Activated naive CD4-positive, alpha-beta T cell treated with anti-CD3 and anti-CD28 coated beads, Interleukin-2, amount 10 ng/mL, durations not matched to agents 7 days and 5 days (primary cell): ENCODE measurements at regions not wholly inside any gene's neighbourhood (a gene's known extent, or its start where the extent isn't known, plus 50 kb on each side); places are given as distances from the start of the nearest gene placed in this dataset.

Experiments used
- CTCF ChIA-PET: fragments of 350-600 bp; sonication (Branson Sonifier 250); formaldehyde crosslinking; loops from one replicate; lab custom pipeline; 2021; ENCODE audit warnings: antibody characterized with exemption; lab: Charles Lee
- DNase-seq: peaks from one replicate; pipeline ENCODE4 v3.0.0-alpha.2; 2020
- H3K27ac Mint-ChIP-seq: one replicate; pipeline ENCODE4 v1.8.0; 2021; ENCODE audit warnings: mild to moderate bottlenecking, moderate library complexity, mixed read lengths
- H3K27me3 Mint-ChIP-seq: one replicate; pipeline ENCODE4 v1.8.0; 2021; ENCODE audit warnings: mild to moderate bottlenecking, mixed read lengths
- H3K36me3 Mint-ChIP-seq: one replicate; pipeline ENCODE4 v1.8.0; 2021; ENCODE audit warnings: mixed read lengths
- H3K4me1 Mint-ChIP-seq: one replicate; pipeline ENCODE4 v1.8.0; 2021; ENCODE audit warnings: mixed read lengths
- H3K4me3 Mint-ChIP-seq: one replicate; pipeline ENCODE4 v1.8.0; 2021; ENCODE audit warnings: mild to moderate bottlenecking, moderate library complexity, mixed read lengths
- H3K9me3 Mint-ChIP-seq: one replicate; pipeline ENCODE4 v1.8.0; 2021; ENCODE audit warnings: mixed read lengths

DNA sequence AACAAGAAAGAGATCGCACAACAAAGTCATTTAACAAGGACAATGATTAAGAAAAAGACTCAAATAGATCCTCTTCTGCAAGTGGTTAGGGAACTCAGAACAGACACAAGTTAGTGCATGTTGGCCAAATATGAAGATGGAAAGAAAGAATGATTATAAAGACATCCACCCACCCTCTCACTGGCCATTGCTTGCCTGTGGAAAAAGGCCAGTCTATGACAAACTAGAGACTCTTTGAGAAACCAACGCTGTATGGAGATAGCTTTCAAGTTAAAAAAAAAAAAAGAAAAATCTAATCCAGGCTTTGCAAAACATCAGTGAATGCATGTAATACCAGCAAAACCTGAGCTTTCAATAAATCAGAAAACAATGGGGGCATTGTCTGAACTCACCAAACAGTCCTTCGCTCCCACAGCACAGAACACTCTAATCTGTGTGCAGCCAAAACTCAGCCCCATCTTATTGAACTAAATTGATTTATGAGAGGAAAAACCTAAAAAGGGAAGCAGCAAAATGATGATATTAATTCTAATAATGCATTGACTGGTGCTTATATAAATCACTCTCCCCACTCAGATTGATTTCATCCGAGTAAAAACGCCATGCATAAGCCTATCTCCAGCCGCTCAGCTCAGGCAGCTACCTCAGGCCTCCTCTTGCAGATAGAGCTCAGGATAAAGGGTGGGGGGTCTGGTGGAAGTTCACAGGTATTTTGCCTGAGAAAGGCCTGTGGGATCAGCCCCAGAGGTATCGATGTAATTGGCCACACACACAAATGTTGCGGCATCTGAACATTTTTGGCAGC lies 547.1 kb downstream of the CCDC171 start:
- Mint-ChIP-seq H3K4me3 (no peak overlapping the region), H3K27ac (no peak overlapping the region), H3K4me1 (no peaks in the 10 kb centered on the region), H3K36me3 (no peaks in the 10 kb centered on the region), H3K27me3 (no peaks in the 10 kb centered on the region), H3K9me3 (peaks cover 2% of the 10 kb centered on the region)
- DNase-seq, result no peak
- CTCF ChIA-PET, result no interaction called here

DNA sequence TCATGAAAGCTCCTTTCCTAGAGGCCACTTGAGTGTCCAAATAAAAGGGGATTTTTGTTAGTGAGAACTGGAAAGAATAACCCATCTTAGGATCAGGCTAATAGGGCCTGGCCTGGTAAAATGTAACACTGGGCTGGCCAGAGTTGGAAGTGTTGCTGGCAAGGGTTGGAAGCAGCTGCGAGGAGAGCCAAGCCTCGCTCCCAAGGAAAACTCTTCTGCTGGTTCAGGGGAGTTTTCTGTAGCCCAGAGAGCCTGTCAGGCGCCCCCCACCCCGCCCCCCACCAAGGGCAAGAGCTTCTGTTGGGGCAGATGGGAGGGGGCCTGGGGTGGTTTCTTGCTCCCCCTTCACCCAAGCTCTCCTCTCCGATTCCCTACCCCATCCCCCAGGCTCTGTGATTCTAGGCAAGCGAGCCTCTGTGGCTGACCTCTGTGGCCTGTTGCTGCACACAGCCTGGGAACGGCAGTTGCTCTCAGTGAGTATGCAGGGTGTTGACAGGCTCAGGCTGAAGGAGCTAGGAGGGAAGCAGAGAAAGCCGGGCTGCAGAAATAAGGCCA lies 547.8 kb downstream of the CCDC171 start:
- H3K4me1 Mint-ChIP-seq, result no peaks in the 10 kb centered on the region
- no peaks in the 10 kb centered on the region for H3K9me3 Mint-ChIP-seq
- no peak overlapping the region for H3K4me3 Mint-ChIP-seq
- CTCF ChIA-PET, result no interaction called here
- H3K36me3 Mint-ChIP-seq, result no peaks in the 10 kb centered on the region
- H3K27me3 Mint-ChIP-seq, result no peaks in the 10 kb centered on the region
- no peak for DNase-seq
- H3K27ac Mint-ChIP-seq, result no peak overlapping the region

GRCh38 chr9:16102154-16102553 lies 549.3 kb downstream of the CCDC171 start:
- Mint-ChIP-seq H3K4me3 (no peak overlapping the region), H3K9me3 (no peaks in the 10 kb centered on the region), H3K36me3 (no peaks in the 10 kb centered on the region), H3K27ac (peak overlapping the region; percentile 9), H3K27me3 (no peaks in the 10 kb centered on the region), H3K4me1 (no peaks in the 10 kb centered on the region)
- no peak for DNase-seq
- CTCF ChIA-PET, result no interaction called here

DNA sequence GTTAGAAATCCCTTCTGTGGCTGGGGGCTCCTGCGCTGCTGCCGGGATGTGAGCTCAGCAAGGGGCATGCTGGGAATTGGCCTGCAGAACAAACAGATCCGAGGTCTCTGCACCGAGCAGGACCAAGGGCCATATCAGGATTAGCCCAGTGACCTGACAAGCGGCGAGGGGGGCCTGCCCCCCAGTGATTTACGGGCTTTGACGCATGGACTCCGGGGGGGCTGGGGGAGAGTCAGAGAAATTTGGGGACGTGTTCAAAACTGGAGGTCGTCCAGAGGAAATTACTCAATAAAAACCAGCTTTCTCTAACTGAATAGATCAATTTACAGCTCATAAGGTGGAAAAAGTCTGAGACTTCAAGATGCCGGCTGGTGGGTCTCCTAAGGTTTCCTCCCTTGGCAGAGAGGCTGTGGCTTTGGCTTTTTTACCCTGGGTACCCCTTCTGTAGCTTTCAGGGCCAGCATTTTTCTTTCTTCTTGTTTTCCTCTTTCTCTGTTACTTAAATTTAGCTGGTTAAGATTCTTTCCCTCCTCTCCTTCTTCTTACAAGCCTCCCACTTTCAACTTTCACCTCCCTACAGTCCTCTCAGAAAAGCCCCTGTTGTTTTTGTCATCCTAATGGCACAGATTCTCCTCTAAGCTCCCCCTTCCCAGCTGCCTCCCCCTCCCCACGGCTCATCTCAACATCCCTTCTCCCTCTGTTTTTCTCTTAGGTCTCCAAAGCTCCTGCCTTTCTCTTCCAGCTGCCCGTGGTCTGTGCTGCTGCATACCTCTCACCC lies 551.0 kb downstream of the CCDC171 start:
- Mint-ChIP-seq H3K36me3 (no peaks in the 10 kb centered on the region), H3K4me3 (no peak overlapping the region), H3K27ac (no peak overlapping the region), H3K9me3 (no peaks in the 10 kb centered on the region), H3K27me3 (no peaks in the 10 kb centered on the region), H3K4me1 (no peaks in the 10 kb centered on the region)
- no peak for DNase-seq
- CTCF ChIA-PET, result no interaction called here

DNA sequence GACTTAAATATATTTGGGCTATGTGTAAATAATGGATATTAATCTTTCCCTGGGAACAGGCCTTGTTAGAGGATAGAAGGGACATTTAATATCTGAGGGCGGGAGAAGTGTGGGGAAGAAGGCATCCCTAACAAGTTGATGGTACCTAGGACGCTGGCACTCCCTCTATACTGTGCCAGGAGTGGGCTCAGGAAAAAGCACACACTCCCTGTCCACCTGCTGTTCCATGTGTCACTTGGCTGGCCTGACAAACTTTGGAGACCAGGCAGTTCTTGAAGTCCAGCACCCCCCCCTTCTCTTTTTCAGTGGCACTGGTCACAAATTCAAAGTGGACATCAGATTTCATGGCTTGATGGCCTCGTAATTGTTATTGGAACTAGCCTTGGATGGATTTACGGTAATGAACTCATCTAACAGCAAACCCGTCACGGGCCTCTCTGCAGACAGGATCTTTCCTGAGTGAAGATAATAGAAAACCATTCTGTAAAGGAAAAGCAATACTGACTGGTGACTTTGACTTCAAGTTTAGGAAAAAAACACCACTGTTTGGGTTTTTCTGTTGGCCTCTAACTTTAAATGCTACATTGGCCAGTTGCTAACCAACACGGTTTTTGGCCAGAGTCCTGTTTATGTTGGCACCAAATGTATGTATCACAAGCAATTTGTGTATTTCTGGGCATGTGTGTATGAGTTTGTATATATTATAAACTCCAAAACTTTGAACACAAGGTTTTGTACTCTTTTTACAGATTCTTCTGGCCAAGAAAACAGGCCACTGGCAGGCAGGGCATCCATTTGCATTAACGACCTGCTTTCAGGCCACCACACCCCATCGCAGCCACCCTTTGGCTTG lies 552.6 kb downstream of the CCDC171 start:
- H3K4me1 Mint-ChIP-seq, result no peaks in the 10 kb centered on the region
- no peak for DNase-seq
- H3K9me3 Mint-ChIP-seq, result no peaks in the 10 kb centered on the region
- no peaks in the 10 kb centered on the region for H3K36me3 Mint-ChIP-seq
- H3K27ac Mint-ChIP-seq, result no peak overlapping the region
- H3K27me3 Mint-ChIP-seq, result no peaks in the 10 kb centered on the region
- CTCF ChIA-PET, result no interaction called here
- H3K4me3 Mint-ChIP-seq, result no peak overlapping the region

GRCh38 chr9:16106021-16106571 lies 553.3 kb downstream of the CCDC171 start:
- DNase-seq, result no peak
- Mint-ChIP-seq H3K4me1 (no peaks in the 10 kb centered on the region), H3K9me3 (no peaks in the 10 kb centered on the region), H3K36me3 (no peaks in the 10 kb centered on the region), H3K4me3 (no peak overlapping the region), H3K27me3 (no peaks in the 10 kb centered on the region), H3K27ac (no peak overlapping the region)
- CTCF ChIA-PET, result no interaction called here

- CTCF ChIA-PET, result no interaction called here
- H3K27ac Mint-ChIP-seq, result no peak overlapping the region
- H3K36me3 Mint-ChIP-seq, result no peaks in the 10 kb centered on the region
These were observed 559.3 kb downstream of the CCDC171 start for GRCh38 chr9:16112116-16112515.

GRCh38 chr9:16115994-16116393 lies 563.2 kb downstream of the CCDC171 start:
- no peak for DNase-seq
- H3K27ac Mint-ChIP-seq, result no peak overlapping the region
- CTCF ChIA-PET, result no interaction called here
- no peaks in the 10 kb centered on the region for H3K36me3 Mint-ChIP-seq
- H3K4me3 Mint-ChIP-seq, result no peak overlapping the region
- H3K4me1 Mint-ChIP-seq, result no peaks in the 10 kb centered on the region
- H3K9me3 Mint-ChIP-seq, result no peaks in the 10 kb centered on the region
- H3K27me3 Mint-ChIP-seq, result no peaks in the 10 kb centered on the region

More at GRCh38 chr9:16112116-16112515, 559.3 kb downstream of the CCDC171 start:
- Mint-ChIP-seq H3K9me3 (no peaks in the 10 kb centered on the region), H3K4me3 (no peak overlapping the region), H3K4me1 (no peaks in the 10 kb centered on the region), H3K27me3 (no peaks in the 10 kb centered on the region)
- no peak for DNase-seq

- CTCF ChIA-PET, result no interaction called here
- H3K9me3 Mint-ChIP-seq, result no peaks in the 10 kb centered on the region
These were observed 565.2 kb downstream of the CCDC171 start for GRCh38 chr9:16118043-16118442.

GRCh38 chr9:16119261-16120230 lies 566.7 kb downstream of the CCDC171 start:
- H3K9me3 Mint-ChIP-seq, result no peaks in the 10 kb centered on the region
- H3K4me1 Mint-ChIP-seq, result no peaks in the 10 kb centered on the region
- H3K27me3 Mint-ChIP-seq, result no peaks in the 10 kb centered on the region
- no peaks in the 10 kb centered on the region for H3K36me3 Mint-ChIP-seq
- CTCF ChIA-PET, result no interaction called here
- no peak overlapping the region for H3K4me3 Mint-ChIP-seq
- H3K27ac Mint-ChIP-seq, result no peak overlapping the region
- DNase-seq, result no peak

More at GRCh38 chr9:16118043-16118442, 565.2 kb downstream of the CCDC171 start:
- no peaks in the 10 kb centered on the region for H3K36me3 Mint-ChIP-seq
- H3K4me3 Mint-ChIP-seq, result no peak overlapping the region
- no peak for DNase-seq
- no peaks in the 10 kb centered on the region for H3K27me3 Mint-ChIP-seq
- no peaks in the 10 kb centered on the region for H3K4me1 Mint-ChIP-seq
- no peak overlapping the region for H3K27ac Mint-ChIP-seq

DNA sequence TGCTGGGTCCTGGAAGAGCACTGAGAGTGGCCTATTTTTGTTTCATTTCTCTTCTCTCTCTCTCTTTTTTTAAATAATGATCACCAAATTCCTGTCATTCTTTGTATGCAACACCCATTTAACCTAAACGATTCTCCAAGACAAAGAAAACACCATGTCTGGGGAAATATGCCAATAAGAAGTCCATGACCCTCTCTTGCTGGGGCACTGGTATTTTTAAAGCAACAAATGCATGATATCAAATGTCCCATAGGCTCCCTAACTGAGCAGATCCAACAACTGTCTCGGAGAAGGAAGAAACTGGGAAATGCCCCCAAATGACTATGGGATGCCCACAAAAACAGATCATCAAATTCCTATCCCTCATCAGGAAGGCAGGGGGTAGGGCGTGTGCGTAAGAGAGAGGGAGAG lies 567.4 kb downstream of the CCDC171 start:
- Mint-ChIP-seq H3K9me3 (no peaks in the 10 kb centered on the region), H3K27ac (no peak overlapping the region), H3K4me3 (no peak overlapping the region), H3K27me3 (no peaks in the 10 kb centered on the region), H3K36me3 (no peaks in the 10 kb centered on the region), H3K4me1 (no peaks in the 10 kb centered on the region)
- no peak for DNase-seq
- CTCF ChIA-PET, result no interaction called here

DNA sequence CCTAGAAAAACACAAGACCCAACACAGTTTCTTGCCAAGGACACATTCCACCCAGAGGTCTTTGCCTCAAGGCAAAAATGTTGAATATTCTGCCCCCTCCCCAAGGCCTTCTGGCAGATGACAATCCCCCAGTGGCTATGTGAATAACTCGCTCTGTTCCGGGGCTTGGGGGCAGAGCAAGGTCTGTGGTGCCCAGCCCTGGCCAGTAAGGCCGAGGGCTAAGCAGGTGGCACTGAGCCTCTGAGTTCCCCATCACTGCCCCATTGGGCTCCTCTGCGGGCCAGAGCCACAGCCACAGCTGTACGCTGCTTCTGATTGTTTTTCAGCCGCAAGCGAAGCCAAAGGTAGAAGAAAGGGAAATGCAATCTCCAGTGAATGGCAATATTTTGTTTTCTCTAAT lies 567.9 kb downstream of the CCDC171 start:
- H3K36me3 Mint-ChIP-seq, result no peaks in the 10 kb centered on the region
- no peak for DNase-seq
- no peaks in the 10 kb centered on the region for H3K4me1 Mint-ChIP-seq
- no peaks in the 10 kb centered on the region for H3K27me3 Mint-ChIP-seq
- no peak overlapping the region for H3K27ac Mint-ChIP-seq
- CTCF ChIA-PET, result no interaction called here
- no peak overlapping the region for H3K4me3 Mint-ChIP-seq
- H3K9me3 Mint-ChIP-seq, result no peaks in the 10 kb centered on the region

DNA sequence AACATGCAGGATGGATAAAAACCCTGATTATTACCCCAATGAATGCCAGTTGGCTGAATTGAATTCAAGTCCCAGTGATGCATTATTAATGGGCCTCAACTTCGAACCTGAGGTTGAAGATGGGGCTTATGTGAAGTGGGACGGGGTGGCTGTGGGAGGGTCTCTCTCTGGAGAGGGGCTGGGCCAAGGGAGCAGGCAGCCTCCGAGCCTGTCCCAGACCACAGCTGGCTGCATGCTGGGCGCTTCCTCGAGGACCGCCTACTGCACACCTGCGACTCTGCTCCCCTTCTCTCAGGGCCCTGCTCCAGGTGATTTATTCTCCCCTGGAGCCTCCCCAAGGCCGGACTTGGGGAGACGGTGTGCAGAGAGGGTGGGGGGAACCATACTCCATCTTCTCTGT lies 568.3 kb downstream of the CCDC171 start:
- no peak for DNase-seq
- Mint-ChIP-seq H3K4me3 (no peak overlapping the region), H3K27ac (no peak overlapping the region), H3K9me3 (no peaks in the 10 kb centered on the region), H3K27me3 (no peaks in the 10 kb centered on the region), H3K36me3 (no peaks in the 10 kb centered on the region), H3K4me1 (no peaks in the 10 kb centered on the region)
- CTCF ChIA-PET, result no interaction called here
